HEK293T (cell line): ENCODE measurements at regions not wholly inside any gene's neighbourhood (a gene's known extent, or its start where the extent isn't known, plus 50 kb on each side); places are given as distances from the start of the nearest gene placed in this dataset.

Experiments used
- ARNT ChIP-seq: fragments of 450-650 bp; IDR thresholded peaks from 2 replicates; pipeline ENCODE4 v1.6.1; 2017; ENCODE audit warnings: mild to moderate bottlenecking
- BHLHE40 ChIP-seq: fragments of 450-650 bp; IDR thresholded peaks from 2 replicates; pipeline ENCODE4 v1.6.1; 2016; ENCODE audit warnings: mild to moderate bottlenecking, moderate library complexity, borderline replicate concordance
- FOXK2 ChIP-seq: fragments of 450-650 bp; IDR thresholded peaks from 2 replicates; pipeline ENCODE4 v1.6.1; 2016; ENCODE audit warnings: mild to moderate bottlenecking
- FOXM1 ChIP-seq: fragments of 450-650 bp; IDR thresholded peaks from 2 replicates; pipeline ENCODE4 v1.6.1; 2017; ENCODE audit warnings: mild to moderate bottlenecking, borderline replicate concordance
- HDGF ChIP-seq: fragments of 450-650 bp; IDR thresholded peaks from 2 replicates; pipeline ENCODE4 v1.6.1; 2017; ENCODE audit warnings: antibody characterized with exemption, borderline replicate concordance
- NFRKB ChIP-seq: fragments of 450-650 bp; IDR thresholded peaks from 2 replicates; pipeline ENCODE4 v1.6.1; 2016; ENCODE audit warnings: mild to moderate bottlenecking, moderate library complexity

- TF ChIP-seq BHLHE40, result no peak
- no peak for TF ChIP-seq HDGF
- TF ChIP-seq FOXK2, result no peak
- no peak for TF ChIP-seq NFRKB
- no peak for TF ChIP-seq ARNT
- no peak for TF ChIP-seq FOXM1
Observed at GRCh38 chr21:17370916-17371315, 141.9 kb upstream of the CXADR start.
